ENCODE measurements at regions not wholly inside any gene's neighbourhood (a gene's known extent, or its start where the extent isn't known, plus 50 kb on each side); places are given as distances from the start of the nearest gene placed in this dataset.

DNA sequence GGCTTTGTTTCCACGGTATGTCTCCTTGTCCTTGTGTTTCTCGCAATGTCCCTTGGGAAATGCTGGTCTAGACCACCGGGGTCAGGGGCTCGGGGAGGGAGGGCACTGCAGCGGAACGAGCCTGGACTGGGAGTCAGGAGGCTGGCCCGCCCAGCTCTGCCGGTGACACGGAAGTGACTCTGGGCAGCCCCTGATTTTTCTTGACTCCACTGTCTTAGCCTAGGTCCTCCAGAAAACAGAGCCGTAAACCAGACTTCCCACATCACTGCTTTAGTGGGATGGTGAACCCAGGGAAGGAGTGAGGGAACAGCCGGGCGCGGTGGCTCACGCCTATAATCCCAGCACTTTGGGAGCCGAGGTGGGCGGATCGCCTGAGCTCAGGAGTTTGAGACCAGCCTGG is 144.2 kb downstream of the ASB1 start (continued):
- TF ChIP-seq, protein P1, sequence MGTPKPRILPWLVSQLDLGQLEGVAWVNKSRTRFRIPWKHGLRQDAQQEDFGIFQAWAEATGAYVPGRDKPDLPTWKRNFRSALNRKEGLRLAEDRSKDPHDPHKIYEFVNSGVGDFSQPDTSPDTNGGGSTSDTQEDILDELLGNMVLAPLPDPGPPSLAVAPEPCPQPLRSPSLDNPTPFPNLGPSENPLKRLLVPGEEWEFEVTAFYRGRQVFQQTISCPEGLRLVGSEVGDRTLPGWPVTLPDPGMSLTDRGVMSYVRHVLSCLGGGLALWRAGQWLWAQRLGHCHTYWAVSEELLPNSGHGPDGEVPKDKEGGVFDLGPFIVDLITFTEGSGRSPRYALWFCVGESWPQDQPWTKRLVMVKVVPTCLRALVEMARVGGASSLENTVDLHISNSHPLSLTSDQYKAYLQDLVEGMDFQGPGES (IDR thresholded peaks at IDR 0.05; ENCODE audit: low read depth, low read length) = no peak
- TF ChIP-seq EP300 (IDR thresholded peaks at IDR 0.05; ENCODE audit: borderline replicate concordance in 1 of 2, low read depth in 1 of 2, low read length in 1 of 2) (no peak), FOXM1 (IDR thresholded peaks at IDR 0.05; ENCODE audit: low read depth) (no peak)

DNA sequence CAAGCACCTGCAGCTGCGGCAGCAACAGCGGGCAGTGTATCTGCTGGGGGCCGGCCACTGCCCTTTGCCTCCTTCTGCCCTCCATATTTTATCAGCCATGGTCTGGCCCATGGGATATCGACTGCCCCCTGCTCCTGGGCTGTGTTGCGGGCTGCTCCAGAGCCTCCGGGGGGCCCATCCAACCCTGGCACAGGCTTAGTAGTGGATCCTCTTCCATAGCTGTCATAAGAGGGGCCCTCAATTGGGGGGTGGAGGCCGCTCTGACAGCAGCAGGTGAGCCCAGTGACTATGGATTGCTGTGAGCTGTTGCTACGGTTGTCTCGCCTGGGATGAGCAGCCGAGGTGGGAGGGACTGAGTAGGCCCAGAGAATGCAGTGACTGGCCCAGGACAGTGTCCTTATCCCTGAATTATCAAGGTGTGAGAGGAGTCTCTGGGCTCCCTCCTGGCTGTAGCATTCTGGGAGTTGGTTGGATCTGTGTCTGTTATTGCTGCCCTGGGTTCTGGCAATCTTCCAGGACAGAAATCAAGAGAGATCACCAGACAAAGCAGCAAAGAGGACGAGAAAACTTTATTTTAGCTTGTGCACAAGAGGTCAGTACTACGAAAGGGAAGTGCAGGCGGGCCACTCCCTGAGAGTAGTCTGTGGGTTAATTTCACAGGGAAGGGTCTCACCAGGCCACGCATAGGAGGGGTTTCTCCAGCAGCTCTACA is 145.1 kb downstream of the ASB1 start:
- Histone ChIP-seq H3K9ac (no peak overlapping the region), H3K9me3 (no peaks in the 10 kb centered on the region), H3F3A (replicated peaks; ENCODE audit: insufficient read depth) (no peaks in the 10 kb centered on the region), H3K4me3 (ENCODE audit: low read depth in 2 of 2, low read length in 1 of 2) (no peak overlapping the region), H3K9me2 (no peaks in the 10 kb centered on the region), H3K27ac (ENCODE audit: low read depth in 2 of 2, low read length in 1 of 2) (no peak overlapping the region; a peak in 1 of 4 replicates), H3K4me1 (ENCODE audit: control insufficient read depth in 1 of 2, insufficient read depth in 2 of 2, low read depth in 1 of 2, low read length in 1 of 2) (peaks cover 0 to 11% of the 10 kb centered on the region in 2 experiments; a peak in 1 of 4 replicates), H3K36me3 (replicated peaks in 1 of 2; ENCODE audit: control insufficient read depth in 1 of 2, insufficient read depth in 2 of 2, low read length in 1 of 2) (no peaks in the 10 kb centered on the region), H4K20me1 (ENCODE audit: insufficient read depth) (no peaks in the 10 kb centered on the region), H3K4me2 (no peak overlapping the region), H3K27me3 (ENCODE audit: insufficient read depth) (peaks cover 4% of the 10 kb centered on the region; the same call in 1 of the 2 replicates), H3K79me2 (ENCODE audit: insufficient read depth) (no peaks in the 10 kb centered on the region), H2AFZ (ENCODE audit: low read depth) (no peak overlapping the region)
- ChIA-PET CTCF (interaction anchor here (0.8 to 2.2 kb wide), 2 partner anchors 64 to 213 kb away, joined by 3 to 6 read pairs; no protein-coding TSS in a partner anchor), POLR2A (no interaction called here)
- WGBS (ENCODE audit: low lambda C conversion rate) = 79% methylated on average over 8 of the region's 14 CpGs
- TF ChIP-seq EP300 (IDR thresholded peaks at IDR 0.05; ENCODE audit: borderline replicate concordance in 1 of 2, low read depth in 1 of 2, low read length in 1 of 2) (no peak), RAD21 (IDR thresholded peaks at IDR 0.05; ENCODE audit: low read length) (no peak), TEAD4 (IDR thresholded peaks at IDR 0.05; ENCODE audit: borderline replicate concordance, insufficient read depth) (no peak)
- TF ChIP-seq, protein P2, sequence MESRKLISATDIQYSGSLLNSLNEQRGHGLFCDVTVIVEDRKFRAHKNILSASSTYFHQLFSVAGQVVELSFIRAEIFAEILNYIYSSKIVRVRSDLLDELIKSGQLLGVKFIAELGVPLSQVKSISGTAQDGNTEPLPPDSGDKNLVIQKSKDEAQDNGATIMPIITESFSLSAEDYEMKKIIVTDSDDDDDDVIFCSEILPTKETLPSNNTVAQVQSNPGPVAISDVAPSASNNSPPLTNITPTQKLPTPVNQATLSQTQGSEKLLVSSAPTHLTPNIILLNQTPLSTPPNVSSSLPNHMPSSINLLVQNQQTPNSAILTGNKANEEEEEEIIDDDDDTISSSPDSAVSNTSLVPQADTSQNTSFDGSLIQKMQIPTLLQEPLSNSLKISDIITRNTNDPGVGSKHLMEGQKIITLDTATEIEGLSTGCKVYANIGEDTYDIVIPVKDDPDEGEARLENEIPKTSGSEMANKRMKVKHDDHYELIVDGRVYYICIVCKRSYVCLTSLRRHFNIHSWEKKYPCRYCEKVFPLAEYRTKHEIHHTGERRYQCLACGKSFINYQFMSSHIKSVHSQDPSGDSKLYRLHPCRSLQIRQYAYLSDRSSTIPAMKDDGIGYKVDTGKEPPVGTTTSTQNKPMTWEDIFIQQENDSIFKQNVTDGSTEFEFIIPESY (IDR thresholded peaks at IDR 0.05; ENCODE audit: borderline replicate concordance, low read depth) = no peak
- TF ChIP-seq, protein P3, sequence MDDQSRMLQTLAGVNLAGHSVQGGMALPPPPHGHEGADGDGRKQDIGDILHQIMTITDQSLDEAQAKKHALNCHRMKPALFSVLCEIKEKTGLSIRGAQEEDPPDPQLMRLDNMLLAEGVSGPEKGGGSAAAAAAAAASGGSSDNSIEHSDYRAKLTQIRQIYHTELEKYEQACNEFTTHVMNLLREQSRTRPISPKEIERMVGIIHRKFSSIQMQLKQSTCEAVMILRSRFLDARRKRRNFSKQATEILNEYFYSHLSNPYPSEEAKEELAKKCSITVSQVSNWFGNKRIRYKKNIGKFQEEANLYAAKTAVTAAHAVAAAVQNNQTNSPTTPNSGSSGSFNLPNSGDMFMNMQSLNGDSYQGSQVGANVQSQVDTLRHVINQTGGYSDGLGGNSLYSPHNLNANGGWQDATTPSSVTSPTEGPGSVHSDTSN (IDR thresholded peaks at IDR 0.05) = no peak
- DNase-seq = peak; percentile 55

Data from SK-N-SH (cell line).